LNCaP clone FGC (cell line): ENCODE measurements at regions not wholly inside any gene's neighbourhood (a gene's known extent, or its start where the extent isn't known, plus 50 kb on each side); places are given as distances from the start of the nearest gene placed in this dataset.

Experiments used
- DNase-seq: peaks from one replicate; pipeline ENCODE4 v3.0.0-alpha.2; 2011; ENCODE audit warnings: low read depth
- H3K4me3 ChIP-seq: 2 replicates; pipeline ENCODE4 v1.5.1; 2011; ENCODE audit warnings: mild to moderate bottlenecking, low read depth, low read length, control low read depth
- TF ChIP-seq, protein P1 (sequence below): IDR thresholded peaks from 2 replicates; pipeline ENCODE4 v1.5.1; 2012; ENCODE audit warnings: mild to moderate bottlenecking; ENCODE audit not compliant: control insufficient read depth, insufficient read depth; ENCODE audit errors: extremely low read depth

DNA sequence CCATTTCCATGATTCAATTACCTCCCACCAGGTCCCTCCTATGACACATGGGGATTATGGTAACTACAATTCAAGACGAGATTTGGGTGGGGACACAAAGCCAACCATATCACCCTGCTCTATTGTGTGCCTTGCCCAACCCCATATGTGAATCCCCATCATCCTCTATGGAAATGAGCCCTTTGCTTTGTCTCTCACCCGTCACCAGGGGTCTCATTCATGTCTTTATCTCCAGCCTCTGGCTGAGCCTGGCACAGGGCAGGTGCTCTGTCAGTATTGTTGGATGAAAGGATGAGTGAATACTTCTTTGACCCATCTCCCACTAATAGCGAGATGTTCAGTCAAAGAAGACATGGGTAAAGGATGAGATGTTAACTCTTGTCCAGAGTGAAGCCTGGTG lies 116.6 kb upstream of the LGALSL start:
- DNase-seq: no peak
- H3K4me3 ChIP-seq: no peak overlapping the region

GRCh38 chr2:64338108-64338507 lies 115.9 kb upstream of the LGALSL start:
- DNase-seq: no peak
- TF ChIP-seq, protein P1, sequence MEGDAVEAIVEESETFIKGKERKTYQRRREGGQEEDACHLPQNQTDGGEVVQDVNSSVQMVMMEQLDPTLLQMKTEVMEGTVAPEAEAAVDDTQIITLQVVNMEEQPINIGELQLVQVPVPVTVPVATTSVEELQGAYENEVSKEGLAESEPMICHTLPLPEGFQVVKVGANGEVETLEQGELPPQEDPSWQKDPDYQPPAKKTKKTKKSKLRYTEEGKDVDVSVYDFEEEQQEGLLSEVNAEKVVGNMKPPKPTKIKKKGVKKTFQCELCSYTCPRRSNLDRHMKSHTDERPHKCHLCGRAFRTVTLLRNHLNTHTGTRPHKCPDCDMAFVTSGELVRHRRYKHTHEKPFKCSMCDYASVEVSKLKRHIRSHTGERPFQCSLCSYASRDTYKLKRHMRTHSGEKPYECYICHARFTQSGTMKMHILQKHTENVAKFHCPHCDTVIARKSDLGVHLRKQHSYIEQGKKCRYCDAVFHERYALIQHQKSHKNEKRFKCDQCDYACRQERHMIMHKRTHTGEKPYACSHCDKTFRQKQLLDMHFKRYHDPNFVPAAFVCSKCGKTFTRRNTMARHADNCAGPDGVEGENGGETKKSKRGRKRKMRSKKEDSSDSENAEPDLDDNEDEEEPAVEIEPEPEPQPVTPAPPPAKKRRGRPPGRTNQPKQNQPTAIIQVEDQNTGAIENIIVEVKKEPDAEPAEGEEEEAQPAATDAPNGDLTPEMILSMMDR: no peak
- H3K4me3 ChIP-seq: no peak overlapping the region

More for the DNA sequence above, 116.6 kb upstream of the LGALSL start:
- TF ChIP-seq, protein P1: no peak

GRCh38 chr2:64338910-64339500 lies 115.0 kb upstream of the LGALSL start:
- no peak overlapping the region for H3K4me3 ChIP-seq
- TF ChIP-seq, protein P1: no peak
- DNase-seq: no peak

DNA sequence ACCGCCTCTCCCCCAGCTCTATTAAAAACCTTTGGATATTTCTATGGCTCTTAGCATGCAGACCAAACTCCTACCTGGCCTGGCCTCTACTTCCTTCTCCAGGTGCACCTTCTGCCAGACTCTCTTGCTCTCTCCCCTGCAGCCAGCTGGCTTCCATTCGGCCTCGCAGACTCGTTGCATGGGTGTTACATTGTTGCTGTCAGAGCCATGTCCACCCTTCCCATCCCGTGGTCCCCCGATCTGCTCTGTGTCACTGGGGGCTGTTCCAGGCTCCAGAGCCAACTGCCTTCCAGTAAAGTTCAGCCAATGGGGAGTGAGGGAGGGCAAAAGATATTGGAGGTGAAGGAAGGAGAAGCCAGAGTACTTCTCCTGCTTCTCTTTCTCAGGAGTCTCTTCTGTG lies 112.5 kb upstream of the LGALSL start:
- TF ChIP-seq, protein P1: no peak
- H3K4me3 ChIP-seq: no peak overlapping the region
- no peak for DNase-seq

GRCh38 chr2:64342195-64343099 lies 111.5 kb upstream of the LGALSL start:
- DNase-seq: no peak
- no peak overlapping the region for H3K4me3 ChIP-seq
- TF ChIP-seq, protein P1: no peak

DNA sequence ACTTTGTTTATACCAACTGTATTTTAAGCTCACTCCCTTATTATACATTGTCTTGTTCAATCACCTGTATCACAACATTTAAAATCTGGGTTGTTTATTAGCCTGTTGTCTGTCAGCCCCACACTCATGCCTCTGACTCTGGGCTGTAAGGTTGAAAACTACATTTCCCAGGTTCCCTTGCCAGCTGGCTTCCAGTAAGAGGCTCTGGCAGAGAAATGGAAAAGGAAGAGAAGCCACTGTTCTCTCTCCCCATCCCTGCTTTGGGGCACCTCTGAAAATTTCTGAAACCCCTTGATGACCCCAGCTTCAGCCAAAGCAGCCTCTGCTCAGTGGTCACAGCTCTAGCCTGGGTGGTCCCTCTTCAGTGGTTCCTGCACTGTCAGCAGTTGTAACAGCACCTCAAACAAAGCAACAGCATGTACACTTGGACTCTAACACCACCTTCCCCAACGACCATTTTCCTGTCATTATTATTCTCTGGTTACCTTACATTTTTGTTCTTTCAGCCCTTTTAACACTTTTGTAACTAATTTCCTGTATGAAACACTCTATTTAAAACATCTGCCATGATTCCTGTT lies 108.9 kb upstream of the LGALSL start:
- H3K4me3 ChIP-seq: no peak overlapping the region
- no peak for DNase-seq
- TF ChIP-seq, protein P1: no peak
